Activated CD8-positive, alpha-beta memory T cell treated with anti-CD3 and anti-CD28 coated beads for 36 hours (primary cell): ENCODE measurements at regions not wholly inside any gene's neighbourhood (a gene's known extent, or its start where the extent isn't known, plus 50 kb on each side); places are given as distances from the start of the nearest gene placed in this dataset.

ENCODE experiments used
- CTCF ChIA-PET: fragments of 350-600 bp; sonication (Branson Sonifier 250); formaldehyde crosslinking; loops from one replicate; lab custom pipeline; 2021; ENCODE audit warnings: antibody characterized with exemption; lab: Charles Lee
- POLR2A ChIA-PET: fragments of 350-600 bp; sonication (Branson Sonifier 250); formaldehyde crosslinking; loops from one replicate; lab custom pipeline; 2021; ENCODE audit warnings: antibody characterized with exemption; lab: Charles Lee

GRCh38 chr9:135023088-135023785, 64.2 kb upstream of the OLFM1 start:
- CTCF ChIA-PET = no interaction called here
- POLR2A ChIA-PET = no interaction called here

DNA sequence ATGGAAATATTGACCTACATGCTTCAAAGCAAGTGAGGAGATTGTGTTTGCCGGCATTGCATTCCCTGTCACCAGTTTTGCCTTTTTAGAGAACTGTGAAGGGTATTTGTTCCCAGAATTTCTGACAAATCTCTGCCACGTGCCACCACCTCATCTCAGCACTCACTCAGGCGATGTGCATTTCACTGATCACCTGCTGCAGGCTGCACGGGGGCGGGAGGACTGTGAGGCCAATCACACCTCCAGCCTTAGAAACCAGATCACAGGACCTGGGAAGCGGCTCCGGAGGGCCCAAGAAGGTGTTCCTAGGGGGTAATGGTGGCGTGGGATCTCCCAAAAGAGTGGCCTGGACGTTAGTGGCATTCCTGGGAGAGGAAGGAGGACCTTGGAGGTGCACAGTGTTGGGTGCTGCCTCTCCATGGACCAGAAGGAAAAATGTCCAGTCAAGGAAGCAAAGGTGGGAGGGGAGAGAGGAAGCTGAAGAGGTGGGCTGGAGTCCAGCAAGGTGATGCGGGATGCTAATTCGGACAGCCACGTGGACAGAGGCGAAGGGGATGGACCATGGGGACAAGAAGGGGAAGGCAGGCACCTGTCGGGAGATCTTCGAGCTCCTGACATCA, 63.6 kb upstream of the OLFM1 start:
- ChIA-PET POLR2A (no interaction called here), CTCF (no interaction called here)

GRCh38 chr9:135029463-135029862, 58.0 kb upstream of the OLFM1 start:
- ChIA-PET CTCF (no interaction called here), POLR2A (no interaction called here)

DNA sequence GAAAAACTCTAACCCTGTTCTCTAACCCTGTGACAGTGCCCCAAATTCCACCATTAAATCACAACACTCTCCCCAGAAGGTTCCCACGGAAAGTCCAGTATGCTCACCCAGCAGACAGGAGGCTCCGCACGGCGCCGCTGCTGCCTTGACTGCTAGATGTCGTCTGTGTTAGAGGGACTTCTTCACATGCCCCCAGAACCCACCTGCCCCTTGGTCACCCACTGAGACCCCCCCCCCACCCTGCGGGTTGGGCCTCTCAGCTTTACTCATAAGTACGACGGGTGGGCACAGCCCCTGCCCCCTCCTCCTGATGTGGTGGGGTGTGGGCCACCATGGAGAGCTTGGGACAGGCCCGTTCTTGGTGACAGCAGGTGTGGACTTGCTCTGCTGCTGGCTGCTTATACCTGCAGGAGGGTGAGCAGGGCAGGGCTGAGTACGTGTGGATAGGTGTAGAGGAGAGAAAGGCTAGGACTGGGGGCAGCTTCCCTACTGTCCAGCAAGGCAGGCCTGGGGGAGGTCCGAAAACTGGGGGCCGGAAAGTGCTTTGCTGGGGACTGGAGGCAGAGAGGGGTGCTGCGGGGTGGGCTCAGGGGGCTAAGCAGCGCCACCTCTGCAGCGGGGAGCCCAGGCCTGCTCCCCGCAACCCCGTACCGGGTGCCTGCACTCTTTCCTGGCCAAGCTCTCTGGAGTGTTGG, 57.5 kb upstream of the OLFM1 start:
- ChIA-PET CTCF (no interaction called here), POLR2A (no interaction called here)

- CTCF ChIA-PET = no interaction called here
Observed at GRCh38 chr9:135030566-135031226, 56.8 kb upstream of the OLFM1 start.

DNA sequence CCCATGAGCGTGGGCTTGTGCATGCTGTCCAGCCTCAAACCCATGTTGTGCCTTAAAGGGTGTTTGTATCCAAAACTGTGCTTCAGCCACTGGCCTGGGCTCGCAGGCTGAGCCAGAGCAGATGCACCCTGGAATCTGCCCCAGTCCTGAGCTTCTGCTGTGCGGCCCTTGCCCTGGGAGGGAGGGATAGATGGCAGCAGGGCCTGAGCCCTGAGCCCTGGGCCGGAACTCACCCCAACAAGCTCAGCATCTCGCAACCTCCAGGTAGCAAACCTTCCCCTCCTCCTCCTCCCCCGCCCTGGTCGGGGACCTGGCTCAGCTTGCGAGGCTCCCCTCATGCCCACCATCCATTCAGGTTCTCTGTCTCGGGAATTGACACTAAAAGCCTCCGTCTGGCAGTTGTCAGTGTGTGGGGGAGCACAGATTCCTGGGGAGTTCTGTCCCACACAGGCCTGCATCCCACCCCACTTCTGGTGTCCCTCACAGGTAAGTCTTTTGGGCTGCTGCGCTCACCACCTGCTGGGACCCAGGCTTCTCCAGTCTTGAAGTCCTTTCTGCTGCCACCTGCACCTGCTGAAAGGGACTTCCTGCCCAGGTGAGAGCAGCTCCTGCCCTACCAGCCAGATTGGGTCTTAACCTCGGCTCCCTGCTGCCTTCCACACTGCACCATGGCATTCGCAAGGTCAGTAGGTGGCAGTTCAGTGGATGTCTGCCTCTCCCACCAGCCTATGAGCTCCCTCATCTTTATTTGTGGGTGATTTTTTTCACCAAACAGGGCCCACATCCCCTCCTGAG, 55.2 kb upstream of the OLFM1 start:
- ChIA-PET POLR2A (no interaction called here), CTCF (no interaction called here)

More at GRCh38 chr9:135030566-135031226, 56.8 kb upstream of the OLFM1 start:
- POLR2A ChIA-PET = no interaction called here

GRCh38 chr9:135032868-135033460, 54.5 kb upstream of the OLFM1 start:
- CTCF ChIA-PET = no interaction called here
- POLR2A ChIA-PET = no interaction called here

GRCh38 chr9:135033487-135033886, 54.0 kb upstream of the OLFM1 start:
- CTCF ChIA-PET = no interaction called here
- POLR2A ChIA-PET = no interaction called here

- ChIA-PET POLR2A (no interaction called here), CTCF (no interaction called here)
Observed at GRCh38 chr9:135034106-135034505, 53.4 kb upstream of the OLFM1 start.

- CTCF ChIA-PET = interaction anchor here (1.0 kb wide), 1 partner anchor 11 kb away, joined by 3 read pairs; no protein-coding TSS in a partner anchor
- POLR2A ChIA-PET = no interaction called here
Observed at GRCh38 chr9:135035781-135036760, 51.4 kb upstream of the OLFM1 start.

- ChIA-PET POLR2A (no interaction called here), CTCF (no interaction called here)
Observed at GRCh38 chr9:135036861-135037465, 50.5 kb upstream of the OLFM1 start.

GRCh38 chr9:135037521-135038250, 49.8 kb upstream of the OLFM1 start:
- ChIA-PET POLR2A (no interaction called here), CTCF (no interaction called here)
